Renal cortex interstitium (tissue), 11 donors: ENCODE measurements at regions not wholly inside any gene's neighbourhood (a gene's known extent, or its start where the extent isn't known, plus 50 kb on each side); places are given as distances from the start of the nearest gene placed in this dataset.

ENCODE experiments used
- DNase-seq, 11 donors: peaks; one replicate each; pipeline ENCODE4 v3.0.0-alpha.2; 2013; ENCODE audit warnings: low read depth in 9 of 11, low spot score in 4 of 11; ENCODE audit errors: extremely low read depth in 1 of 11

GRCh38 chr2:220641137-220641536, 931.0 kb downstream of the EPHA4 start:
- no peak for DNase-seq

- DNase-seq: no peak
Observed at GRCh38 chr2:220646424-220646823, 925.7 kb downstream of the EPHA4 start.

- DNase-seq: no peak
Observed at GRCh38 chr2:220648628-220649027, 923.5 kb downstream of the EPHA4 start.

- DNase-seq: no peak
Observed at GRCh38 chr2:220653776-220654175, 918.3 kb downstream of the EPHA4 start.

- no peak for DNase-seq
Observed at GRCh38 chr2:220654322-220654721, 917.8 kb downstream of the EPHA4 start.

- DNase-seq: no peak
Observed at GRCh38 chr2:220660277-220661145, 911.6 kb downstream of the EPHA4 start.

- DNase-seq: no peak
Observed at GRCh38 chr2:220662431-220662830, 909.7 kb downstream of the EPHA4 start.

GRCh38 chr2:220663065-220663464, 909.0 kb downstream of the EPHA4 start:
- no peak for DNase-seq

- DNase-seq: peak in 2 of 11 donors; percentile 8 to 25
Observed at GRCh38 chr2:220664272-220665107, 907.6 kb downstream of the EPHA4 start.

GRCh38 chr2:220665108-220665471, 907.0 kb downstream of the EPHA4 start:
- no peak for DNase-seq

GRCh38 chr2:220669324-220669723, 902.8 kb downstream of the EPHA4 start:
- no peak for DNase-seq

GRCh38 chr2:220670511-220670910, 901.6 kb downstream of the EPHA4 start:
- DNase-seq: no peak

GRCh38 chr2:220673151-220673874, 898.8 kb downstream of the EPHA4 start:
- no peak for DNase-seq

- DNase-seq: no peak
Observed at GRCh38 chr2:220674033-220674432, 898.1 kb downstream of the EPHA4 start.

GRCh38 chr2:220676695-220677094, 895.4 kb downstream of the EPHA4 start:
- no peak for DNase-seq

- DNase-seq: no peak
Observed at GRCh38 chr2:220678943-220679342, 893.2 kb downstream of the EPHA4 start.

- no peak for DNase-seq
Observed at GRCh38 chr2:220682616-220683015, 889.5 kb downstream of the EPHA4 start.

- DNase-seq: no peak
Observed at GRCh38 chr2:220684099-220684498, 888.0 kb downstream of the EPHA4 start.

GRCh38 chr2:220687231-220687843, 884.8 kb downstream of the EPHA4 start:
- peak in 9 of 11 donors; percentile 17 to 53 (median 30) for DNase-seq
